KG1 (cell line): ENCODE measurements at regions not wholly inside any gene's neighbourhood (a gene's known extent, or its start where the extent isn't known, plus 50 kb on each side); places are given as distances from the start of the nearest gene placed in this dataset.
A peak's percentile ranks its signal among the peaks of the same experiment; 100 is the strongest.

Source experiments
- DNase-seq: peaks from one replicate; lab custom pipeline; 2025; lab: John Stamatoyannopoulos, UW

DNA sequence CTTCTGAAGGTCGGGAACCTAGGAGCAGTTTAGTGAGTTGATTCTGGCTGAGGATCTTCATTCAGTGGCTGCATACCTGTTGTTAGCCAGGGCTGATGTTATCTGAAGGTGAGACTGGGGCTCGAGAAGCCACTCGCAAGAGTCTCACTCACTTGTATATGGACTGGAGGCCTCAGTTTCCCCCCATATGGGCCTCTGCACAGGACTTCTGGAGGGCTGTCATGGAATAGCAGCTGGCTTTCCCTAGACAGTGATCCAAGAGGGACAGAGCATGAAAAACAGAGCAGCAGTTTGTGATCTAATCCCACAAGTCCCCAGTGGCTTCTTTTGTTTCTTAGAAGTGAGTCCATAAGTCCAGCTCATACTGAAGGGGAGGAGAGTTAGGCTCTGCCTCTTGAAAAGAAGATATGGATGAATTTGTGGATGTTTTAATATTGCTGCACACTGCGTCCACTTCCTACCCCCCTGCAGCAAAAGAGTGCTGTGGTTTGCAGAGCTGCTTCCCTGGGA lies 623.4 kb downstream of the CDH26 start:
- no peak for DNase-seq

- no peak for DNase-seq
Observed at GRCh38 chr20:60583741-60584140, 625.5 kb downstream of the CDH26 start.

GRCh38 chr20:60584221-60584620 lies 626.0 kb downstream of the CDH26 start:
- DNase-seq, result no peak

- DNase-seq, result no peak
Observed at GRCh38 chr20:60585651-60586050, 627.4 kb downstream of the CDH26 start.

DNA sequence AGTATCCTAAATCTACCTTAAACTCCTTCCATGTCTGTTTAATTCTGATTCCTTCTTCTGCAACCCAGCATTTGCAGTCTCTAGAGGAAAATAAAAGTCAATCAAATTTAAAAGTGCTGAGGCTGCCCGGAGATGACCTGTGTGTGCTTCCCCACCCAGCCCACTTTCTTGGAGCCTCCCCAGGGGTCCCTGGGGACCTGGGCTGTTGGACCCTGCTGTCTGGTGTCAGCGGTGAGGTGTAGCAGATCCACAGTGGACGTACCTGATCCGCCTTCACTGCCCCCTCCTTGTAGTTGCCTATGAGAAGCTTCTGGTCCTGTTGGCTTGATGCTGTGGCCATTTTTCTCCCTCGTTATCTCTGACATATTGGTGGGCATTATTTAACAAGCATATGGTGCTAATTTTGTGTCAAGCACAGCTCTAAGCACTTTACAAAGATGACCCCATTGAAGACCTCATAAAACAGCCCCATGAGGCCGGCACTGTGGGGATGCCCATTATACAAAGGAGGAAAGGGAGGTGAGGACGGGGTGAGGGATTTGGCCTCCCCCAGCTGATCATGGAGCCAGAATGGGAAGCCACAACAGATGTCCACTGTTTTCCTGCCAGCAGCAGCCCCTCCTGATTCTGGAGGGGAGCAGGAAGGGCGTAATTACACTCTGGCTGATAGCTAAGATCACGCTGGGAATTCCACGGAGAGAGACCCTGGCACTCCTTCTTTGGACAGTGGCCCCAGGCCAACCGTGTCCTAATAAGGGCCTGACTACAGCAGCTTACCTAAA lies 628.2 kb downstream of the CDH26 start:
- no peak for DNase-seq

- no peak for DNase-seq
Observed at GRCh38 chr20:60587986-60588385, 629.8 kb downstream of the CDH26 start.

GRCh38 chr20:60589623-60590022 lies 631.4 kb downstream of the CDH26 start:
- peak; percentile 1 for DNase-seq

GRCh38 chr20:60591172-60591799 lies 633.1 kb downstream of the CDH26 start:
- DNase-seq, result no peak

- no peak for DNase-seq
Observed at GRCh38 chr20:60598528-60598927, 640.3 kb downstream of the CDH26 start.

DNA sequence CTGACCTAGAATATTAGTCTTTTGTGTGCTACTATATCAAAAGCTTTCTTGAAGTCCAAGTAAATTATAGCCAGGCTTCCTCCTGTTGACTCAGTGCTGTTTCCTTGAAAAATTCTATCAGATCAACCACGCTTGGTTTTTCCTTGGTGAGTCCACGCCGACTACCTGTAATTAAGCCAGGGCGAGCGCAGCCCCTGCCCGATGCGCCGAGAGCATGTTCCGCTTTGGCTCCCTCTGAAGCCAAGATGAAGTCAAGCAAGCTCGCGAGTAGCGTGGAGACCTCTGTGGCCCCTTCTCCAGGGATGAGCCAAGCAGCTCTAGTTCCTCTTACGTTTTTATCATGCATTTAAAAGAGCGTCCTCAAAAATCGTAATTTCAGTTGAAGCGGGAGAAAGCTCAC lies 641.2 kb downstream of the CDH26 start:
- DNase-seq, result no peak

DNA sequence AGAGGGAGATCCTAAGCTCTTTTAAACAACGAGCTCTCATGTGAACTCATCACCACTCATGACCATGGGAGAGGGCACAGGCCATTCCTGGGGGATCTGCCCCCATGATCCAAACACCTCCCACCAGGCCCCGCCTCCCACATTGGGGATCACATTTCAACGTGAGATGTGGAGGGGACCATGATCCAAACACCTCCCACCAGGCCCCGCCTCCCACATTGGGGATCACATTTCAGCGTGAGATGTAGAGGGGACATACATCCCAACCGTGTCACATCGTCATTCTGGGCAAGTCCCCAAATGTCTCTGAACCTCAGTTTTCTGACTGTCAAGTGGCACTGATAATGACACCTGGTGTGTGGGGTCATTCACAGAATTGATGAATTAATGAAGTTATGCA lies 641.8 kb downstream of the CDH26 start:
- DNase-seq, result no peak

- DNase-seq, result no peak
Observed at GRCh38 chr20:60624066-60624465, 628.0 kb upstream of the CDH4 start.

GRCh38 chr20:60627751-60628565 lies 624.1 kb upstream of the CDH4 start:
- DNase-seq, result no peak

DNA sequence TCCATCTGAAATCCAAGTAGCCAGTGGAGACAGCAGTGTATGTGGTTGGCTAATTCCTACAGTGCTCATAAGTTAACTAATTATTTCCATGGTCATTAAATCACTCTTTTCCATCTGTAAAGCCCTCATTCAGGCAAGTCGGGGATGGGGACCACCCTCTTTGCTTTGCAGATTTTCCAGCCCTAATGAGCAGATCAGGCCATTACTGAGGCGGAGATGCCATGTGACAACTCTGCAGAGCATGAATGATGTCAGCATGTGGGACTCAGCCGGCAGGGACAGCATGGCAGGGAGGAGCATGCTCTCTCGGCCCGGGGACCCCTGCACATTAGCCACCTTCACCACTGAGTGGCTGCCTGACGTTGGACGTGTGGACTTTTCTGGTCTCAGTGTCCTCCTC lies 623.3 kb upstream of the CDH4 start:
- DNase-seq, result no peak

- no peak for DNase-seq
Observed at GRCh38 chr20:60629206-60629605, 622.9 kb upstream of the CDH4 start.

GRCh38 chr20:60630609-60631008 lies 621.5 kb upstream of the CDH4 start:
- no peak for DNase-seq

DNA sequence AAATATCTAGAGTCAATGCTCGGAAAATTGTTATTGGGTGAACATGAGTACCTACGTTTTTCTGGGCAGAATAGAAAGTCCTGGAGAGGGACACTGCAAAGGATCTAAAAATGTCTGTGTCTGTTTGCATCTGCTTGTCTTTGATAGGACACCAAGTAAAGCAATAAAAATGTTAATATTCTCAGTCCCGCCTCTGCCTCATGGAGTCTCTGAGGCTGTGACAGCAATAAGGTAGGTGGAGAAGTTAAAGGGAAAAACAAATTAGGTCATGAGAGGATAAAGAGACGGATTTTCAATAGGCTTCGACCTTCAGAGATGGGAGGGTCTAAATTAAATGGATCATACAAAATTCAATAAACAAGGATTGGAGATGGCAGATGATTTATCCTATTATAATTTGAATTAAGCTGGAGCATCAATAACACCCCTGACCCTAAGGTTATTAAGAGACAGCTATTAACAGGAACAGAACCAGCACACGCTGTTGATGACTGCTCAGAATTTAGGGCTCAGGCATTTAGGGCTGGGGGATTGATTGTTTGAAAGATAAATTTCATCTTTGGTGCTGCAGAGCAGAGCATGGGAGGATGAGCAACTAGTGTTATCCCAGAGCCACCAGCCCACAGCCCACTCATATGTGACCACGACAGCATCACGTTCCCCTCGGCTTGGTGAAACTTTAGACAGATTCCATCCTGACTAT lies 620.3 kb upstream of the CDH4 start:
- DNase-seq, result no peak

GRCh38 chr20:60632391-60633262 lies 619.4 kb upstream of the CDH4 start:
- no peak for DNase-seq

GRCh38 chr20:60634491-60635172 lies 617.4 kb upstream of the CDH4 start:
- no peak for DNase-seq

DNA sequence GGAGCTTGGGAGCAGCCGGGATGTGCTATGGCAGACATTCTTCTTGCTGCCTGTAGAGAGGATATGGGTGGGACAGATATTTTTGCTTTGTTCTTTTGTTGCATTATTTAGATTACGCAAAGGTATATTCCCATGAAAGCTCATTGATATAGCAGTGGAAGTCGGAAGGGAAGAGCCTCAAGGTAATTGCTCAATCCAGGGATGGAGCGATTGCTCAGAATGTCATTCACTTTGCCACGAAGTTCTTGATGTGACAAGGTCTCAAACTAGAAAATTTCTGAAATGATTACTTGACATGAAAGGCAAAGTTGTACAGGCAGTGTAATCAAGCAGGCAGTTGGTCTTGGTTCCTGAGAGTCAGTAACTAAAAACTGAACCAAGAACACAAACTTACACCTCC lies 615.6 kb upstream of the CDH4 start:
- no peak for DNase-seq

DNA sequence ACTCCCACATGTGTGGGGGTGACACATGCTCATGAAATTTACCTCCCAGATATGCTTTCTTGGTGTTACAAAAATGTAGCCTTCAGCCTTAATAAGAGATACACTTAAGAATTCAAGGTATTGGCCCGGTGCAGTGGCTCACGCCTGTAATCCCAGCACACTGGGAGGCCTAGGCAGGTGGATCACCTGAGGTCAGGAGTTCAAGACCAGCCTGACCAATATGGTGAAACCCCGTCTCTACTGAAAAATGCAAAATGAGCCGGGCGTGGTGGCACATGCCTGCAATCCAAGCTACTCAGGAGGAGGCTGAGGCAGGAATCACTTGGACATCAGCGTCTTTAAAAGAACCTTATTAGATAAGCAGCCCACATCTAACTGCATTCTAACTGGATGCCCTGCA lies 614.3 kb upstream of the CDH4 start:
- no peak for DNase-seq
